GM18861 (cell line): ENCODE measurements at regions not wholly inside any gene's neighbourhood (a gene's known extent, or its start where the extent isn't known, plus 50 kb on each side); places are given as distances from the start of the nearest gene placed in this dataset.

Source experiments
- ATAC-seq: cut with Tn5 transposase; IDR thresholded peaks from one replicate; pipeline ENCODE4 v1.9.1; 2021; ENCODE audit not compliant: unreplicated experiment

- no peak for ATAC-seq
Measured at GRCh38 chr5:175805256-175806011, 65.9 kb upstream of the CPLX2 start.

GRCh38 chr5:175808711-175809110, 62.7 kb upstream of the CPLX2 start:
- no peak for ATAC-seq

- ATAC-seq, result no peak
Measured at GRCh38 chr5:175809531-175810121, 61.8 kb upstream of the CPLX2 start.

- no peak for ATAC-seq
Measured at GRCh38 chr5:175810457-175810856, 60.9 kb upstream of the CPLX2 start.

- ATAC-seq, result no peak
Measured at GRCh38 chr5:175811589-175811988, 59.8 kb upstream of the CPLX2 start.

DNA sequence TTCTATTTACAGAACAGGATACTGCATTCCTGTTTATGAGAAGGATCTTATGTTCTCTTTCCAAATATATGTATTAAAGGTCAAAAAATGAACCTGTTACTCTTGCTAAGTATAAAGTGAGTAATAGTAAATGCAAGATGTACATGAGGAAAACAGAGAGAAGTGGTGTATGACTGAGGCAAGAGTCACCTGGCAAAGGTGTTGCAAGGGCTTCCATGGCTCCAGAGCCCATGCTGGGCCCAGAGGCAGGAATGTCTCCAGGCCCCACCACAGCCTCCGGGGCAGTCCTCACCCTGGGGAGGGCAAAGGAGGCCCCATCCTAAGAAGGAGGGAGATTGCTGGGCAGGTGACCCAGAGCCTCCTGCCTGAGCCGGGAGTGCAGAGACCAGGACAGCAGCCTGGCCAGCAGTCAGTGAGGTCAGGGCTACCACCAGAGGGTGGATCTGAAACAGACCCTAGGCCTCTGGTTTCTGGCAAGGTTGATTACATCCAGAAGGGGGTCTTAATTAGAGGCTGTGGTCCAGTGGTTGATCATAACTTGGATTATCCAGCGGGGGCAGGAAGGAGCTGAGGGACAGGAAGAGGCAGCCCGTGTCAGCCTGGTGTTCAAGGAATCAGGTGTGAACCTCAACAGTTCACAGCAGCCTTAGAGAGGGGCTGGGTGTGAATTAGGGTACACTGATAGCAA, 57.3 kb upstream of the CPLX2 start:
- no peak for ATAC-seq

DNA sequence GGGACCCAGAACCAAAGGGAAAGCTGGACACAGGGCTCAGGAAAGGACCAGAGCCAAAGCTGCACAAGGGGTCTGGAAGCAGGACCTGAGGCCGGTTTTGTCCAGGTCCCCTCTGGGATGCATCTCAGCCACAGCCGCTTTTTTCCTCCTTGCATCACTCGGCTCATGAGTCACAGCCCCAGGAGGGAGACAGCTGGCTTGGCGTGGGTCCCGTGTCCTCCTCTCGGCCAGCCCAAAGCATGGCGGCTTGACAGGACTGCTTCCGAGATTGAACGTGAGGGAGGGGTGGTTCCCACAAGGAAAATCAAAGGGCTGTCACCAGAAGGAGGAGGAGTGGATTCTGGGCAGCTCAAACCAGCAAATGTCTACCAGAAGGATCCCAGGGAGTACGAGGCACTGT, 56.7 kb upstream of the CPLX2 start:
- ATAC-seq, result no peak

GRCh38 chr5:175815126-175815913, 56.1 kb upstream of the CPLX2 start:
- no peak for ATAC-seq

DNA sequence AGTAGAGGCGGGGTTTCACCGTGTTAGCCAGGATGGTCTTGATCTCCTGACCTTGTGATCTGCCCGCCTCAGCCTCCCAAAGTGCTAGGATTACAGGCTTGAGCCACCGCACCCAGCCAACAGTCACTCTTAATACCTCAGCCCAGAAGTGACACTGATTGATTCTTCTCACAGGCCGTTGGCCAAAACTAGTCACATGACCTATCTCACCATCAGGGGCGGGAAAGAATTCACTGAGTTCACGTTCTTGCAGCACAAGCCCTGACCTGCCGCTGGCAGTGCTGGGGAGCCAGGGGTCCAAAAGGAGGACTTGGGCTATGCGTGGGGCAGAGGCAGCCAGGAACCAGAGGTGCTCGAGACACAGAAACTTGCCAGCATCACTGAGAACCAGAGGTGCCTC, 55.0 kb upstream of the CPLX2 start:
- no peak for ATAC-seq

DNA sequence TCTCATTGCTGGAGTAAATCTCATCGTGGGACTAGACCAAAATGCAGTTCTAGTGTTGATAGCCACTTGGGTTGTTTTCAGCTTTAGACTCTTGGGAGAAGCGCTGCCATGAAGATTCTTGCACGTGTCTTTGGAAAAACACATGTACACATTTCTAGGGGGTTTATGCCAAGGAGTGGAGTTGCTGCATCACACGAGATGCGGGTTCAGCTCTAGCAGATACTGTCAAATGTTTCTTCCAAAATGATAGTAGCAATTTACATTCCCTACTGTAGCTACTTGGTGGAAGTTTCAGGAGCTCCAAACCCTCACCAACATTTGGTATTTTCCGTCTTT, 52.3 kb upstream of the CPLX2 start:
- no peak for ATAC-seq

DNA sequence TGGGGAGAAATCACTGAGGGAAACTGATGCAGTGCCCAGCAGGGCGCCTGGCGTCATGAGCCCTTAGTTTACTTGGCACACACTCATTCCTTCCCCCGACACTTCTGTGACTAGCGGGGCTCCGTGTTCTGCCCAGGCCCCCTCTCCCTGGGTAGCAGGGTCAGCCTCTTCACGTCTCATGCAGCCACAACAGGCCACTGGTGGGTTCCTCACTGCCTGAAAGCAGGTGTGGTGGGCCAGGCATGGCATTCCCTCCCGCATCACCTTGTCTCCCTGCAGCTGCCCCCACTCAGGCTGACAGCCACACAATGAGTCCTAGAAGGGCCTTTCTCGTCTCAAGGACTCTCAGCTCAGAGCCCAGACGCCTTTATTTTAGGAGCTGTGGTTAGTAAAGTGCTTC, 51.1 kb upstream of the CPLX2 start:
- no peak for ATAC-seq
